Left ventricle myocardium inferior (tissue), 1 donor: ENCODE measurements at regions not wholly inside any gene's neighbourhood (a gene's known extent, or its start where the extent isn't known, plus 50 kb on each side); places are given as distances from the start of the nearest gene placed in this dataset.

Source experiments
- DNase-seq: peaks from one replicate; pipeline ENCODE4 v3.0.0-alpha.2; 2020
- H3K27ac ChIP-seq: fragments of 200-600 bp; replicated peaks from 2 replicates; pipeline ENCODE4 v1.8.0; 2021
- H3K27me3 ChIP-seq: fragments of 200-600 bp; 2 replicates; pipeline ENCODE4 v1.8.0; 2021; ENCODE audit warnings: low read depth
- H3K36me3 ChIP-seq: fragments of 200-600 bp; 2 replicates; pipeline ENCODE4 v1.8.0; 2021
- H3K4me1 ChIP-seq: fragments of 200-600 bp; 2 replicates; pipeline ENCODE4 v1.8.0; 2021
- H3K4me3 ChIP-seq: fragments of 200-600 bp; 2 replicates; pipeline ENCODE4 v1.8.0; 2021; ENCODE audit warnings: mild to moderate bottlenecking, moderate library complexity
- H3K9me3 ChIP-seq: fragments of 200-600 bp; replicated peaks from 2 replicates; pipeline ENCODE4 v1.8.0; 2021
- CTCF ChIP-seq: fragments of 200-600 bp; IDR thresholded peaks from 2 replicates; pipeline ENCODE4 v1.8.0; 2021; ENCODE audit warnings: antibody characterized with exemption, mild to moderate bottlenecking, borderline replicate concordance
- intact Hi-C: fragments of 100-400 bp; cut with micrococcal nuclease; formaldehyde crosslinking; loops from one replicate; pipeline ENCODE4 v1.11.0; 2022
- donor health status: DM: no; HTN: yes; CAD: no; lungs with severe emphysema.

DNA sequence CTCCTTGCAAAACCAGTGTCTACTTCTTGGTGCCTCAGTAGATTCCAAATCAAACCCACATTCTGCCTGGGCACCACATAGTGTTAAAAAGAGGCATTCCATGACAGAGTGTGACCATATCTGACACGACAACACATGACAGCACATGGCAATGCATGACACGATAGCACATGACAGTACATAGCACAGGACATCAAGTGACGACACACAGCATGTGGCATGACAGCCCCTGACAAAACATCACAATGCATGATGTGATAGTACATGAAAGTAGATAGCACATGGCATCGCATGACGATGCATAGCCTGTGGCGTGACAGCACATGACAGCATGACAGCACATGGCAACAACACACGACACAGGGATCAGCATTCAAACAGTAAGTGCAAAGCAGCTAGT is 845.9 kb upstream of the SALL3 start:
- intact Hi-C loops, result no loop called here
- no peak for DNase-seq
- Histone ChIP-seq H3K27ac (no peak overlapping the region), H3K27me3 (peaks cover 37% of the 10 kb centered on the region), H3K36me3 (no peaks in the 10 kb centered on the region), H3K9me3 (no peaks in the 10 kb centered on the region), H3K4me1 (no peaks in the 10 kb centered on the region), H3K4me3 (no peak overlapping the region)
- no peak for TF ChIP-seq CTCF

GRCh38 chr18:78136986-78137385 is 842.6 kb upstream of the SALL3 start:
- H3K9me3 ChIP-seq, result no peaks in the 10 kb centered on the region
- no peaks in the 10 kb centered on the region for H3K4me1 ChIP-seq
- DNase-seq, result no peak
- peaks cover 44% of the 10 kb centered on the region for H3K27me3 ChIP-seq
- H3K36me3 ChIP-seq, result no peaks in the 10 kb centered on the region
- no peak overlapping the region for H3K27ac ChIP-seq
- no peak overlapping the region for H3K4me3 ChIP-seq
- intact Hi-C loops, result no loop called here
- TF ChIP-seq CTCF, result no peak

DNA sequence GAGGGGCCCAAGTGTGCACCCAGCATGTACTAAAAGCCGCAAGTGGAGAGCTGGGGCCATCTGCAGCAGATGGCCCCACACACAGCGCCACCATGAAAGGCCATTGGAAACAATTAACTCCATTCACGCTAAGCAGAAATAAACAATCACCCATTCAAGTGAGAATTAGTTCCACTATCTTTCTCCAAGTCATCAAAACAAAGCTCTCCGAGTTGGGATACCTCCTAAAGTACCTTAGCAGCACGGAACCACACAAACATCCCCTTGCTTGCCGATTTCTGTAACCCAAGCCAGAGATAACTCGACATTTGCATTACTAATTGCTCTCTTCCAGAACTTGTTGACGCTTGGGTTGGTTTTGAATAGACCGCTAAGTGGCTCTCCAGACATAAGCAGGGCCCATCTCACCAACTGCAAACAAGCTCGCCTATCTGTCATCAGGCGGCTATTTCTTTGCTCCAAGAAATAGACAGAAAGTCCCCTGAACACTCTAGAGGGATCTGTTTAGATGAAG is 840.6 kb upstream of the SALL3 start:
- no peaks in the 10 kb centered on the region for H3K4me1 ChIP-seq
- H3K9me3 ChIP-seq, result no peaks in the 10 kb centered on the region
- intact Hi-C loops, result no loop called here
- H3K27me3 ChIP-seq, result peaks cover 44% of the 10 kb centered on the region
- no peak overlapping the region for H3K27ac ChIP-seq
- no peak for TF ChIP-seq CTCF
- DNase-seq, result no peak
- H3K4me3 ChIP-seq, result no peak overlapping the region
- no peaks in the 10 kb centered on the region for H3K36me3 ChIP-seq

GRCh38 chr18:78140294-78140693 is 839.3 kb upstream of the SALL3 start:
- H3K4me1 ChIP-seq, result no peaks in the 10 kb centered on the region
- peaks cover 44% of the 10 kb centered on the region for H3K27me3 ChIP-seq
- TF ChIP-seq CTCF, result no peak
- no peaks in the 10 kb centered on the region for H3K36me3 ChIP-seq
- H3K27ac ChIP-seq, result no peak overlapping the region
- intact Hi-C loops, result no loop called here
- no peak for DNase-seq
- no peak overlapping the region for H3K4me3 ChIP-seq
- no peaks in the 10 kb centered on the region for H3K9me3 ChIP-seq

GRCh38 chr18:78144669-78145068 is 834.9 kb upstream of the SALL3 start:
- intact Hi-C loops, result no loop called here
- Histone ChIP-seq H3K27me3 (peaks cover 18% of the 10 kb centered on the region), H3K36me3 (no peaks in the 10 kb centered on the region)

More at GRCh38 chr18:78144669-78145068, 834.9 kb upstream of the SALL3 start:
- Histone ChIP-seq H3K9me3 (peaks cover 8% of the 10 kb centered on the region), H3K4me3 (no peak overlapping the region), H3K4me1 (no peaks in the 10 kb centered on the region), H3K27ac (no peak overlapping the region)
- TF ChIP-seq CTCF, result no peak
- no peak for DNase-seq
